NOMO-1 treated with DMSO at 0.1 percent for 48 hours (cell line): ENCODE measurements at regions not wholly inside any gene's neighbourhood (a gene's known extent, or its start where the extent isn't known, plus 50 kb on each side); places are given as distances from the start of the nearest gene placed in this dataset.

Experiments
- DNase-seq: peaks from one replicate; lab custom pipeline; 2025; ENCODE audit not compliant: unreplicated experiment; lab: John Stamatoyannopoulos, UW

- DNase-seq, result no peak
Observed at GRCh38 chr2:831622-832021, 119.0 kb upstream of the SNTG2 start.

- DNase-seq, result no peak
Observed at GRCh38 chr2:831225-831536, 119.5 kb upstream of the SNTG2 start.

GRCh38 chr2:830419-831224 is 120.0 kb upstream of the SNTG2 start:
- no peak for DNase-seq

- no peak for DNase-seq
Observed at GRCh38 chr2:829047-829446, 121.6 kb upstream of the SNTG2 start.

- DNase-seq, result no peak
Observed at GRCh38 chr2:824954-825353, 125.7 kb upstream of the SNTG2 start.

GRCh38 chr2:824524-824923 is 126.1 kb upstream of the SNTG2 start:
- DNase-seq, result no peak

- no peak for DNase-seq
Observed at GRCh38 chr2:821546-821945, 129.1 kb upstream of the SNTG2 start.

GRCh38 chr2:819601-820000 is 131.0 kb upstream of the SNTG2 start:
- no peak for DNase-seq

- no peak for DNase-seq
Observed at GRCh38 chr2:819121-819520, 131.5 kb upstream of the SNTG2 start.

GRCh38 chr2:817336-818015 is 133.2 kb upstream of the SNTG2 start:
- no peak for DNase-seq

- DNase-seq, result no peak
Observed at GRCh38 chr2:816278-816677, 134.4 kb upstream of the SNTG2 start.

GRCh38 chr2:810397-810796 is 133.2 kb upstream of the TMEM18 start:
- DNase-seq, result no peak

GRCh38 chr2:807300-807699 is 130.1 kb upstream of the TMEM18 start:
- no peak for DNase-seq

- no peak for DNase-seq
Observed at GRCh38 chr2:805664-806063, 128.5 kb upstream of the TMEM18 start.

GRCh38 chr2:797993-798392 is 120.8 kb upstream of the TMEM18 start:
- no peak for DNase-seq

- no peak for DNase-seq
Observed at GRCh38 chr2:797556-797955, 120.3 kb upstream of the TMEM18 start.

- DNase-seq, result no peak
Observed at GRCh38 chr2:796141-796985, 119.2 kb upstream of the TMEM18 start.

- no peak for DNase-seq
Observed at GRCh38 chr2:795531-796041, 118.4 kb upstream of the TMEM18 start.

GRCh38 chr2:794554-795241 is 117.5 kb upstream of the TMEM18 start:
- no peak for DNase-seq

GRCh38 chr2:793236-793635 is 116.0 kb upstream of the TMEM18 start:
- no peak for DNase-seq

- DNase-seq, result no peak
Observed at GRCh38 chr2:792687-793086, 115.5 kb upstream of the TMEM18 start.
